ENCODE measurements at regions not wholly inside any gene's neighbourhood (a gene's known extent, or its start where the extent isn't known, plus 50 kb on each side); places are given as distances from the start of the nearest gene placed in this dataset.
"Not testable (repeated sequence)": the region's sequence is repeated elsewhere in the genome, so short reads cannot be mapped to it uniquely, and the experiment has no call there.

DNA sequence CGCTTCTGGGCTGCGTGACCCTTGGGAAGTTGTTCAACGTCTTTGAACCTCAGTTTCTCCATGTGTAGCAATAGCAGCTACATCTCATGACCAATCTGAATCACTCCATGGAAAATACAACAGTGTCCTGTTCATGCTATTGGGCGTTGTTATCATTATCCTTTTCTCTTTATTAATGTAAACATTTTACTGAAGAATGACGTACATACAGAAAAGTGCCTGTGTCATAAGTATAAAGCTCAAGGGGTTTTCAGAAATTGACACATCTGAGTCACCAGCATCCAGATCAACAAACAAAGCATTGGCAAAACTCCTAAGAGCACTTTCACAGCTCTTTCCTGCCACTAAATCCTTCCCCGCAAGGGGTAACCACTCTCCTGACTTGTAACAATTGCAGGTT is 438.4 kb downstream of the XYLT1 start:
- Mint-ChIP-seq H3K4me1 (peaks cover 6% of the 10 kb centered on the region), H3K27me3 (peaks cover 3% of the 10 kb centered on the region), H3K9me3 (peaks cover 22% of the 10 kb centered on the region), H3K27ac (no peak overlapping the region), H3K4me3 (no peak overlapping the region), H3K36me3 (ENCODE audit: low read depth) (no peaks in the 10 kb centered on the region)
- no peak for DNase-seq
- CTCF ChIA-PET, result interaction anchor here (0.6 to 0.8 kb wide), 3 partner anchors 10 to 1799 kb away, joined by 3 to 4 read pairs (median 3); no protein-coding TSS in a partner anchor
- POLR2A ChIA-PET, result no interaction called here

DNA sequence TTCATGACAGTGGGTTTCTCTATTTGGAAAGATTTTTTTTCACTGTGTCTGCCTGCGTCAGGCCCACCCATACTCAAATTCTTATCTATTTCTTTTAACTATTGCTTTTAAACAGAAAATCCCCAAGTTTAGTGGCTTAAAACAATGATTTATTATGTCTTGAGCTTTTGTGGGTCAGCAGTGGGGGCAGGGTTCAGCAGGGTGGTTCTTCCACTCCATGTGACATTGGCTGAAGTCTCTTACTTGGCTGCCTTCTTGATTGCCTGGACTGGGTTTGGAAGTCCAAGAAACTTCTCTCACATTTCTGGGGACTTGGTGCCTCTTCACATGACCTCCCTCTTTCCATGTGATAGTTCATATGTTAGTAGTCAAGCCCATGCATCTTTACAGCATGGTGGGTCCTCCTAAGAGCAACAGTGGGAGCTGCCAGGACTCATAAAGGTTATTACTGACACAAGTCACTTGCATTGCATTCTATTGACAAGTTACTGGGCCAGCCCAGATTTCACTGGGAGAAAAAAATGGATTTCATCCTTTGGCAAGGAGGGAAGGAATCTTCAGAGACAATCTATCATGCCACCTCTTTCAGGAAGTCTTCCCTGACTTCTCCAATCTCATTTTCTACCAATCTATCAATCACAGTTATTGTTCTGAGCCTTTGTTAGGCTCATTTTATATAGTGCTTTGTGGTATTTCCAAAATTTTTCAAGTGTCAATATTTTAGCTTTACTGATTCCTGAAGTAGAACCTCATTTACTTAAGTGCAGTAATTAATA is 436.1 kb downstream of the XYLT1 start:
- ChIA-PET POLR2A (no interaction called here), CTCF (no interaction called here)
- Mint-ChIP-seq H3K9me3 (peaks cover 14% of the 10 kb centered on the region), H3K4me1 (no peaks in the 10 kb centered on the region), H3K27ac (no peak overlapping the region), H3K4me3 (no peak overlapping the region), H3K36me3 (ENCODE audit: low read depth) (no peaks in the 10 kb centered on the region), H3K27me3 (peaks cover 3% of the 10 kb centered on the region)
- DNase-seq, result no peak

DNA sequence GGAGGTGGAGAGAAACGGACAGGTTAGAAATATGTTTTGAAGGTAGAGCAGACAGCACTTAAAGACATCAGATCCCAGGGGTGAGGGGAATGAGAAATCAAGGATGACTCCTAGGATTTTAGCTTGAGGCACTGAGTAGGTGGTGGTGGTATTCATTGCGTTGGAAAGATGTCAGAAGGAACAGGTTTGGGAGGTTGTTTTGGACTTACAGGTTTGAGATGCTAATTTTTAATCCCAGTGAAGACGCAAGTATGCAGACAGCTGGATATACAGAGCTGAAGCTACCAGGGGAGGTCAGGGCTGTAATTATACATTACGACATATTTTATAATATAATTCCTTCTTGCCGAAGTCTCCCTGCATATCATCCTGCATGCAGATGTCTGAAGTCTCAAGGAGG is 433.3 kb downstream of the XYLT1 start:
- H3K4me3 Mint-ChIP-seq, result no peak overlapping the region
- CTCF ChIA-PET, result interaction anchor here (1.2 kb wide), 1 partner anchor 13 kb away, joined by 3 read pairs; no protein-coding TSS in a partner anchor
- no peaks in the 10 kb centered on the region for H3K4me1 Mint-ChIP-seq
- no peak overlapping the region for H3K27ac Mint-ChIP-seq
- POLR2A ChIA-PET, result no interaction called here
- H3K9me3 Mint-ChIP-seq, result peaks cover 8% of the 10 kb centered on the region
- DNase-seq, result no peak
- no peaks in the 10 kb centered on the region for H3K36me3 Mint-ChIP-seq (ENCODE audit: low read depth)
- H3K27me3 Mint-ChIP-seq, result peaks cover 3% of the 10 kb centered on the region

DNA sequence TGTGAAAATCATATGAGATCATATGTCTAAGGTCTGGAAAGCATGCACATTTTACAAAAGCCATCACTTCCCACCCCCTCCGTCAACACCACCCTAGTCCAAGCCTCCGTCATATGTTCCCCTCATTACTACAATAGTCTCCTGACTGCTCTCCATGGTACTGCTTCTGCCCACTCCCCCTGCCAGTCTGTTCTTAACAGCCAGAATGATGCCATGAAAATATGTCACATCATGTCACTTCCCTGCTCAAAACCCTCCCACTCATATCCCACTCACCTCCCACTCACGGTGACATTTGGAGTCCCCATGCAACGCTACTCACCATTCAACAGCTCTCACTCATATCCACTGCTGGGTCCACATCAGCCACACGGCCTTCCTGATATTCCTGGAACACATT is 432.3 kb downstream of the XYLT1 start:
- CTCF ChIA-PET, result no interaction called here
- Mint-ChIP-seq H3K4me3 (no peak overlapping the region), H3K9me3 (peaks cover 6% of the 10 kb centered on the region), H3K27ac (no peak overlapping the region), H3K36me3 (ENCODE audit: low read depth) (no peaks in the 10 kb centered on the region), H3K27me3 (peaks cover 3% of the 10 kb centered on the region), H3K4me1 (no peaks in the 10 kb centered on the region)
- no peak for DNase-seq
- POLR2A ChIA-PET, result no interaction called here

DNA sequence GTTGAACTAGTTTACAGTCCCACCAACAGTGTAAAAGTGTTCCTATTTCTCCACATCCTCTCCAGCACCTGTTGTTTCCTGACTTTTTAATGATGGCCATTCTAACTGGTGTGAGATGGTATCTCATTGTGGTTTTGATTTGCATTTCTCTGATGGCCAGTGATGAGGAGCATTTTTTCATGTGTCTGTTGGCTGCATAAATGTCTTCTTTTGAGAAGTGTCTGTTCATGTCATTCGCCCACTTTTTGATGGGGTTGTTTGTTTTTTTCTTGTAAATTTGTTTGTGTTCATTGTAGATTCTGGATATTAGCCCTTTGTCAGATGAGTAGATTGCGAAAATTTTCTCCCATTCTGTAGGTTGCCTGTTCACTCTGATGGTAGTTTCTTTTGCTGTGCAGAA is 421.7 kb downstream of the XYLT1 start:
- H3K27ac Mint-ChIP-seq; POLR2A ChIA-PET; H3K4me3 Mint-ChIP-seq; H3K36me3 Mint-ChIP-seq (ENCODE audit: low read depth); H3K27me3 Mint-ChIP-seq; H3K4me1 Mint-ChIP-seq; DNase-seq; CTCF ChIA-PET: not testable (repeated sequence)
- peaks cover 11% of the 10 kb centered on the region for H3K9me3 Mint-ChIP-seq

DNA sequence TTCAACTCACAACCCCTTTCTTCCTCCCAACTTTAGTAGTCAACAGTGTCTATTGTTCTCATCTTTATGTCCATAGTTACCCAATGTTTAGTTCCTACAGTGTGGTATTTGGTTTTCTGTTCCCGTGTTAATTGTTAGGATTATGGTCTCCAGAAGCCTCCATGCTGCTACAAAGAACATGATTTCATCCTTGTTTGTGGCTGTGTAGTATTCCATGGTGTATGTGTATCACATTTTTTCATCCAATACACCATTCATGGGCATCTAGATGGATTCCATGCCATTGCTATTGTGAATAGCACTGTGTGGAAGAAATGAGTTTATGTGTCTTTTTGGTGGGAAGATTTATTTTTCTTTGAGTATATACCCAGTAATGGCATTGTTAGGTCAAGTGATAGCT is 420.3 kb downstream of the XYLT1 start:
- Mint-ChIP-seq H3K4me1 (no peaks in the 10 kb centered on the region), H3K4me3 (no peak overlapping the region), H3K27ac (no peak overlapping the region), H3K36me3 (ENCODE audit: low read depth) (no peaks in the 10 kb centered on the region), H3K9me3 (peaks cover 11% of the 10 kb centered on the region), H3K27me3 (no peaks in the 10 kb centered on the region)
- ChIA-PET POLR2A (no interaction called here), CTCF (no interaction called here)
- DNase-seq, result no peak
